HG02852 (cell line): ENCODE measurements at regions not wholly inside any gene's neighbourhood (a gene's known extent, or its start where the extent isn't known, plus 50 kb on each side); places are given as distances from the start of the nearest gene placed in this dataset.

Experiments
- ATAC-seq: cut with Tn5 transposase; IDR thresholded peaks from one replicate; pipeline ENCODE4 v1.9.1; 2021; ENCODE audit warnings: mild to moderate bottlenecking, moderate library complexity; ENCODE audit not compliant: unreplicated experiment

DNA sequence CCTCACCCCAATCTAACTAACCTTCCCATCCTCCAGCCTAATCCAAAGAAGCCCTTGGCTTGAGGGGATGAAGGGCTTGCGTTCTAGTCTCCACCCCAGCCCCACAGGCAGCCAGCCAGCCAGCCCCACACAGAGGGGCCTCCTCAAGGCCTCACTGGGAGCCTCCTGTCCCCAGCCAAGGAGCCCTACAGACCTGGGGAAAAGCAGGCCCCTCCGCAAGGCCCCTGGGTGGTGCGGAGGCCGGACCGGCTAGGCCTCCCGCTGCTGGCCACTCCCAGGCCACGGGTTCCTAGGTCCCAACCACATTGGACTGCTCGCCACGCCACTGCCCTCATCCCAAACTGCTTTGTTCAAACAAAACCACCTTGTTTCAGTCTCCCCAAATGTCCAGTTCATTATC, 78.0 kb downstream of the ZIC5 start:
- no peak for ATAC-seq

DNA sequence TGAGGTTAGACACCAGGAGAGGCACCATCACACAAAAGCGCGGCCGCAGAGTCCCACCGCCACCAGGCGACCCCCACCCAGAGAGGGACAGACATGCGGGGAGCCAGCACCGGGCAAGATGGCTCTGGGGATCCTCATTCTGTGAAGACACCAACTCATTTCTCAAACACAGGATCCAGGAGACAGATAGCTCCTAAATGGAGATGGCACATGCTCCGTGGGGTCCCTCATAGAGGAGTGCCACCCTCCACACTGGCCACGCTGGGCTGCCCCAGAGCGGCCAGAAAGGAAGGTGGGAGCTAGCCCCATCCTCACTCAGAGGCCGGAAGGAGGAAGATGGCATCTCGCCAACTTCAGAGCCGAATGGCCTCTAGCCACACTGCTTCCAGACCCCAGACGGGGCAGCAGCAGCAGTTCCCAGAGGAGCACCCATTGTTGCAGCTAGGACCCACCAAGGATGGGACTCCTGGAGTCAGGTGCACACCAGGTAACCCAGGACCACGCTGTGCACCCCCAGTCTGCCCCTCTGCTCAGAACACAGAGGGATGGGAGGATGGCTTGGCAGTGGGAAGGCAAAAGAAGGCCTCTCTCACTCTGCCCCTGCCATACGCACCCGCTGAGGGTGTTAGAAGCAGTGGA, 78.6 kb downstream of the ZIC5 start:
- no peak for ATAC-seq

DNA sequence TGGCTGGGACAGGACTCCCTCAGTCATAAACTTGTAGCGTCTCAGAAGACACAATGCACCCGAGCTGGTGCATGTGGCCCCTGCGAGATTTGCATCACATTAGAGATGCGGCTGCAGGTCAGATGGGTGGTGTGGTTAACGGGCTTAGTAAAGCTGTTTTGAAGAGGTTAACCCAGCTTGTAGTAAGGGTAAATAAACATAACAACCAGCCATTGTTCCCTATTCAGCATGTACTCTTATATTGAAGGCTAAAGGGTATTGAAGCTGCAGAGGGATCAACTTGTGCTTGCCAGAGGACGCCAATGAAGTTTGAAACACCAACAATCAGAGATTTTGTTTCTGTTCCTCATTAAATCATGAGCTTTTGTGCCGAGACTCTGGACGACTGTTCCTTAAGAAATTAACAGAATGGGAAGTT, 79.4 kb downstream of the ZIC5 start:
- ATAC-seq: no peak

DNA sequence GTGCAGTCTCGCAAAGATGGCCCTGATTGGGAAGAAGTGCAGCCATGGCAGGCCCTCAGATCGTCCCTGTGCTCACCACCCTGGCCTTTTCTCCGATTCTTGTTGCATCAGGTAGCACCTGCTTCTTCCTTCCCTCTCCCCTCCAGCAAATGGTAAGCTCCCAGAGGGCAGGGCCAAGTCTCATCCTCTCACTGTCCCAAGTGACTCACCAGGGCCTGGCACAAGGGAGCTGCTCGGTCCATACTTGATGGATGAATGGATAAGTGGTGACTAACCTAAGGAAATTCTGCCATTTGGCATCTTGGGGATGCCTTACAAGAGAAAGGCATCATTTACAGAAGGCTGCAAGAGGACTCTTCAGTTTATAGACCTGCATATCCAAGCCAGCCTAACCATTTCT, 84.9 kb downstream of the ZIC5 start:
- ATAC-seq: no peak

DNA sequence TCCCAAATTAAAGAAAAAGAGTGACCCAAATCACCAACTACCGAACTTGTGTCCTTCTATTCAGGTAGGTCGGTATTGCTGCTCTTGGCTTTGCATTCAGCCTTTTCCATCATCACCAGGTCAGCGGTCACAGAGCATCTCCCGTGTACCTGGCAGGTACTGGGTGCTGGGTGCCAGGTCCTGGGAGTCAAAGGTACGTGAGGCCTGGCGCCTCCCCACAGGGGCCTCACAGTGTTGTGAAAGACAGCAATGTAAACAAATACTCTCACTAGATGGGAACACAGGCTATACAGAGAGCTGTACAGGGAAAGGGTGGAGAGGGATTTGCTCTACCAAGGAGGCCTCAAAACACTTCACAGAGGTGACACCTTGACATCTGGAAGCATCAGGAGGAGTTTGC, 86.7 kb downstream of the ZIC5 start:
- ATAC-seq: no peak

DNA sequence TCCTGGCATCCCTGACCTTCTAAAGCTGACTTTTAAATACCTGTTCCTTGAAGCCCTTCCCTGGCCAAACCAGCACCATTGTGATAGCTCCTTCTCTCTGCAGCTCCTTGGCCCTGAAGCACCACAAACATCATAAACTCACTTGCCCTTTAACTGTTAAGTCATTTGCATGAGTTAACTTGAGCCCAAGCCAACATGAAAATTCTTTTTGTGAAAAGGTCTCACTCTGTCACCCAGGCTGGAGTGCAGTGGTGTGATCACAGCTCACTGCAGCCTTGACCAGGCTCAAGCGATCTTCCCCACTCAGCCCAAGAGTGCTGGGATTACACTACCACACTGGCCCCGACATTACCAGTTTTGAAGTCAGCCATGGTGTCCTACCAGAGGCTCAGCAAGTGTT, 87.8 kb downstream of the ZIC5 start:
- no peak for ATAC-seq

DNA sequence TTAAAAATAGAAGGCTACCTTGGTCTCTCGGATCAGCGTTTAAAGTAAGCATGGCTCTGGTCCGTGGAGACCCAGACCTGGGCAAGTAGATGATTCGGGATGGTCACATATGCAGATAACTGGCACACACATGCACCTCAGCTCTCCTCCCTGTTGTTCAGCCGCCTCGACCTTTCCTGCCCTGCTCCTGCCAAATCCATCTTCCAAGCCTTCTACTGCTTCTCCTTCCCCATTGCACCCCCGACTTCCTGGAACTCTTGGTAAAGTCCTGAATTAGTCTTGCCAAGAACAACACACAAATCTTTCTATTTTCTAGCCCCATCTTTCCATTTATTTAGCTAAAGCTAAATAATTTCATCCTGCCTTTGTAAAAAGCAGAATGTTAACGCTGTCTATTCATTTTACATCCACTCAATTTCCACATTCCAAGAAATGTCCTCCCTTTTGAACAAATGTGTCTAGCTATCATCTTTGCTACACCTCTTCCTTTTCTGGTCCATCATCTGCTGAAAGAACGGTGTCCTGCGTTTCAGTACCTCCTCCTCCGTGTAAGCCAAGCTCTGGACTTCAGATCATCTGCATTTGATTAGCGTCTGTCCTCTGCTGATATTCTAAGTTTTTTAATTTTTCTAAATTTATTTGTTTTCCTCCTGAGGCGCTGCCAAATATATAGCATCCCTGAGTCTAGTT, 92.5 kb downstream of the ZIC5 start:
- no peak for ATAC-seq

DNA sequence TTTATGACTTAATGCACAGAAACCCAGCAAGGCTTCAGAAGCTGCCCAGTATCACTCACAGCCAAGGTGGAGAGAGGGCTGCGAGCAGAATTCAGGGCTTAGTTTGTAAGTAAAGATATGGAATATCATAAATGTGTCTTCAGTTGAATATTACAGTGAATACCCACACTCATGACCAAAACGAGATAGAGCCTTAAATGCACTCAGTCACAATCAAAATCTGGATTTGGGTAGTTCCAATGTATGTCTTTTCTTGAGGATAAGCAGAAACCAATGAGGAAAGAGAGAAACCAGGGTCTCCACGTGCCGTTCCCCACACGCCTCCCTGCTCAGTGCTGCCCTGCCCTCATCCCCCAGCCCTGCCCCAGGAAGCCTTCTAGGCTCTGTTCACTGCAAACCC, 94.9 kb downstream of the ZIC5 start:
- ATAC-seq: no peak

DNA sequence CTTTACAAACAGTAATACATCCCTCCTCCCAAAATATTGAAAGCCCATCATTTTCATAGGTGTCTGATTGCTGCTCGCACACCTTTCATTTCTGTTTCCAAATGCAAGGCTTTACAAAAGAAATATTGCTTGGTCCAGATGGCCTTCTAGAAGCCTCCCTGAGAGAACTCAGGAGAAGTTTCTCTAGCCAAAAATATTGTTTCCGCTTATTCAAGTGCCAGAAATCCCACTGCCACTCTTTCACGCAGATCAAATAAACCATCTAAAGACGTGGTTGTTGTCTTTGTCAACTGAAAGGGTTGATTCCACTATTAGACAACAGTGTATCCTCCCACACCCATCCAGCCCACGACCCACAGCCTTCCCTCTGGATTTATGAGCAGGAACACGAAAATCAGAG, 96.2 kb downstream of the ZIC5 start:
- ATAC-seq: no peak

DNA sequence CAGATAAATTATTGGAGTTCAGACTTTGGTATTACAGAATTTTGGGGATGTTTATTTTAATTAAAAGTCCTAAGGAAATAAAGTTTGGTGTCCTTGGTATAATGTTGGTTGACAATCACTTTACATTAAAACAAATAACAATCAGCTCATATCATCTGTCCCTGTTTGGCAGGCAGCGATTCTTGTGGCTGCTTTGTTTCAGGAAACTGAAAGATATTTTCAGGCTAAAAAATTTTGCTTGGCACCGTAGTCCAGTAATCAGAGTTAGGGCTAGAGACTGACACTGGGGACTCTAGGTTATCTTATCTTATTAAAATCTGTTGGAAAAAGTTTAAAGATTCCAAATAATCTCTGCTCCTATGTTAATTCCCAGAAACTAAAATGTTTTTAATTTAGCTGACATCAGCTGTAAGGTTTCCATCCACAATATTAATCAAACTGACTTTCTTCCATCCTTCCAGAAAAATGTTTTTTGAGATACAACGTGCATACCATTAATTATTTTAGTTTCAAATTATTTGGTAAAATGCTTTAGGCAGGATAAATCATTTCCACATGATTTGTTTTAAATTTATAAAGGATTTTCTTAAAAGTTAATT, 97.6 kb downstream of the ZIC5 start:
- no peak for ATAC-seq

DNA sequence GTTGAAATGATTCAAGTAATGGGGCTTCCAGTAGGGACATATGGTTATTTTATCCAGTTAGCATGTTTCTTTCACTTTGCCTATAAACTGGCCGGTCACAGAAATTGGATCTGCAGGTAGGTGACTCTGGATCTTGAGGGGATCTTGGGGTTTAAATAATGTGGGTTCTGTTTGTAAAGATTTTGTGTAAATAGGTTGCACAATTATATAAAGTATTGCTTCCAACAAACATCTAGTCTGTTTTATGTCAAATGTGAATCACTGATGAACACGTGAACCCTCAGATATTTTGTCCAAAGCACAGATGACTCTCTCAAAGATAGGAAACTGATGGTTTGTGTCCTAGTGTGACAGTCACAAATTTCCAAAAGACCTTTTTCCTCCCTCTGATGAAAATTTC, 98.4 kb downstream of the ZIC5 start:
- ATAC-seq: no peak

DNA sequence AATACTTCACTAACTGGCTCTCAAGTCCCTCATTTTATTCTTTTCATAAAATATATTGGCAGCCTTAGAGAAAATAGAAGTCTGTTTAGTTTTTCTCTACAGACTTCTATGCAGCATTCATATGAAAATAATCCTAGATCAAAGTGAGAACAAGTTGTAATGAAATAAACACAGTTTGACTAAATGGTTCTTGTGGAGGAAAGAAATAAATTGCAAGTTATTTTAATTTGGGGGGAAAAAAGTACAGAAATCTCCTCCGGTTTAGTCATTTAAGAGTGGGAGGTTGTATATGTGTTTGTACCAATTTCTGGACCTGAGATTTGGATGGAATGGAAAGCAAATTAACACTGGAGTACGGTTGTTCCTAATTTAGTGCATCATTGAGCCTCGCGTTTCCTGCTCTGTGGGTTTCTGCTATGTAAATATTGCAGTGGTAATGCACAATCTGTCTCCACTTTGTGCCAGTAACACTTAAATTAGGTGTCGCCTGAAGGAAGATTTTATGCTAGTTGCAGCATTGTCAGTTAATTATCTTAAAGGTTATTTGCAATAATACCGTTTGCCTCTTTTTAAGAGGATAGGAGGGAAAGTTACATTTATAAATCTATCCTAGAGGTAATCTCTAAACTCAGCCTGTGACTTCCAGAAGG, 100.2 kb downstream of the ZIC5 start:
- no peak for ATAC-seq

DNA sequence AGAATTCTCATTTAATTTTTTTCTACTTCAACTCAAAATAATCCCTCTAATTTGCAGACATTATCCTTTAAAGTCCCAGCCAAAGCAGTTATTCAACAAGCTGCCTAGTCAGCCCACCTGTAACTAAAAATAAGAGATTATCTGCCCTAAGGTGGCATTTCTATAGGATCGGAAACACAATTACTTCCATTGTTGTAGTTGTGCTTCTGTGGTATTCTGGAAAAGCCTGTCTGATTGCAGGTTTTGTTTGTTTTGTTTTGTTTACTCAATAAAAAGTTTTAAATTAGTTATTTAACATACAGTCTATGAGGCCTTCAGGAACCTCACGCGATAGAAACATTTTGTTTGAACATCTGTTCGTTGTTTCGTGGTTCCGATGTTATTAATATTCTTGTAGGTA, 101.0 kb downstream of the ZIC5 start:
- no peak for ATAC-seq

DNA sequence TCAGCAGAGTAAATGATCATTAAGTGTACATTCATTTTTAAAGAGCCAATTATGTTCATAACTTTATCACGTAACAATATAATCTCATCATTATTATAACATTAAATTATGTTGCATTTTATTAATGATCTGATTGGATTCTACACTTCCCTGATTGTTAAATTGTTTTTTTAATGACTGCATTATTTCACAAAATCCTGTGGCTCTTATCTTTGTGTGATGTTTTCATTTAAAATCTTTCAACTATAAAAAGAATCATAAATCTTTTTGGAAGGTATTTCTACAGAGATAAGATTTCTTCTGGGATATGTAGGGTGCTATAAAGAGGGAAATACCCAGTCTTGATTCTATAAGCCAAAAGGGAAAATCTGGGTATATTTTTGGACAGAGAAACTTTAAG, 101.7 kb downstream of the ZIC5 start:
- no peak for ATAC-seq

DNA sequence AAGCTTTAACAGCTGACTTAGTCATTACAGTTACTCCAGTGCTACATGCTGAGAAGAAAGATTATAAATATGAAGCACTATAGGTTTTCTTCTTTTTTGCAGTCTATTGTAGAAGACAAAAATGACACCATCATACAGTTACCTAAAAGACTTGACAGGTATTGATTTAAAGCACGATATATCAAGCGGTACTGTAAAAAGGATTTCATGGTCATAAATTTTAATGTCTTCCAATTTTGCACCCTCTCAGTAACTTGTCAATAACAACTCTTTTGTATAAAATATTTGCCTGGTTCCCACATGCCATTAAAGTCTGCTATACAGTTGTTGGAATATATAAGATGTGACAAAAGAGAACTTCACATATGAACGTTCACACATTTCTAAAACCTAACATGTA, 102.8 kb downstream of the ZIC5 start:
- no peak for ATAC-seq

DNA sequence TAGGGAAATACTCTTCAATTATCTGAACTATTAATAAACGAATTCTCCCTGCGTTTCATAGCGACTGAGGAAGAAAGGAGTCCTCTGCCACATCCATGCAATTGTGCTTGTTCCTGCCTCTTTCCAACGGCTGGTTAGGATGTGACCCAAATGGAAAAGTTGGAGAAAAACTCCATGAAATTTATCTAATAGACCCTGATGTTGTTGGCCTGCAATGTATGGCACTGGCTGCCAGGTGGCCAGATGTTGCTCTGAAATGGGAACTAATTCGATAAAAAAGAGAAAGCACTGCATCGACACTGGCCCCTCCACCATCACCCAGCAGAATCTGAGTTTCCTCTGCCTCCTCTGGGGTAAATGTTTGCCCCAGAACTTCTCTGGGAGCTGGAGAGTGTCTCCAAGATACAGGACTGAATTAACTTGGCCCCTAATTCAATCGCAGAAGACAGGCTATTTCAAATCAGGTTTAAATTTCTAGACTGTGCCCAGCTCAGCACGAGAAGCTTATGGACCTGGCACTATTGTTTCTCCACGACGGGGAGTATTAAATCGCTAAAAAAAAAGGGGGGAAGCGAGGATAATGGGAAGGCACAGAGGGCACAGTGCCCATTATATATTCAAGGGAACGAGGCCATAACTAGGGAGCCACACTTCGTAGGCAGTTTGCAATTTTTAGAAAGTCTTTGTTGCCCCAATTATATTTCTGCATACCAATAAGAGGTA, 103.9 kb downstream of the ZIC5 start:
- ATAC-seq: no peak

DNA sequence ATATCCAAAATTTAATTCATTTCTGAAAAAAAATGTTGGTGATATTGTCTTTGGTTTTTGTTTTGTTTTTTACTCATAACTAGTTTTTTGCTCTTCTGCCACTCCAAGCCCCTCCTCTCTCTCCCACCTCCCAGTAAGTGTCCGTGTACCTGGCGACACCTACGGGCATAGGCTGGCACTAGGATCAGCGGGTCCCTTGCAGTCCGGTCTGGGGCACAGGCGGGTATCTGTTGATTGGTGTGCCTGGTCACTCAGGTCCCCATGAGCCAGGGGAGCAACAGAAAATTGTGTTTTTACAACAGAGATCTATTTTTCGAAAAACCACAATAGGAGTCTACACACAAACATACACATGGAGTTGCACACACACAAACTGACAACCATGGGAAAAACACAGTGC, 104.8 kb downstream of the ZIC5 start:
- no peak for ATAC-seq

DNA sequence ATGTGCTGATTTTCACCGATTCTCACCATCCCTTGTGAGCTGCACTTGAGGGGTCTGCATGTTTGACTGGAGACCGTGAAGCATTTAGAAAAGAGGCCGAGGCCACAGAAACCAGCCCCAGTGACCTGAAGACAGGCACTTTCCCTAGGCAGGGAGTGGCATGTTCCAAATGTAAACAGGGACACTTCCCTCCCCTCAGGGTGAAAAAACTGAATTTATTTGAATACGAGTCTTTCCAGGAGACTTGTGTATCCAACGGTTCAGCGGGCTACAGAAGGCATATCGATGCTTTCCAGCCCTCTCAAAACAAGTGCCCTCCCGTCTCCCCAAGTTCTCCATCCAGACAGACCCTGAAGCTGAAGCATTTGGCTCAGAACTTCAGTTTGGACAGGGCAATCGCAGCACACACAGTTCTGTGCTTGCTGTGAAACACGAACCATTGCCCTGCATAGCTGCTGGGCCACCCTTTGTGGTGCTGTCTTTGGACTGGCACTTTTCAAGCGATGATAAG, 106.1 kb downstream of the ZIC5 start:
- ATAC-seq: no peak

DNA sequence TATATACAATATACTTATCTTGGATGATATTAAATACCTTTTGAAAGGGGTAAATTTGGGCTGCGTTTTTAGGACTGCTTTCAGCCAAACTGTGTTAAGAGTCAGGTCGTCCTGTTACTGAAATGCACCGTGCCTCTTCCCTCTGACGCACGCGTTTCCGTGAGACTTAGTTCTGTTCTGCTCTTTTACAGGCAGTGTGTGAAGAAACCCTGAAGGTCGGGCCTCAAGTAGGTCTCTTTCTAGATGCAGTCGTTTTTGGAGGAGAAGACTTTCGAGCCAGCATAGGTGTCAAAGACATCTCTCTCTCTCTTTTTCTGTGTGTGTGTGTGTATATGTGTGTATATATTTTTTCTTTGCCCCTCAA, 107.0 kb downstream of the ZIC5 start:
- ATAC-seq: no peak

DNA sequence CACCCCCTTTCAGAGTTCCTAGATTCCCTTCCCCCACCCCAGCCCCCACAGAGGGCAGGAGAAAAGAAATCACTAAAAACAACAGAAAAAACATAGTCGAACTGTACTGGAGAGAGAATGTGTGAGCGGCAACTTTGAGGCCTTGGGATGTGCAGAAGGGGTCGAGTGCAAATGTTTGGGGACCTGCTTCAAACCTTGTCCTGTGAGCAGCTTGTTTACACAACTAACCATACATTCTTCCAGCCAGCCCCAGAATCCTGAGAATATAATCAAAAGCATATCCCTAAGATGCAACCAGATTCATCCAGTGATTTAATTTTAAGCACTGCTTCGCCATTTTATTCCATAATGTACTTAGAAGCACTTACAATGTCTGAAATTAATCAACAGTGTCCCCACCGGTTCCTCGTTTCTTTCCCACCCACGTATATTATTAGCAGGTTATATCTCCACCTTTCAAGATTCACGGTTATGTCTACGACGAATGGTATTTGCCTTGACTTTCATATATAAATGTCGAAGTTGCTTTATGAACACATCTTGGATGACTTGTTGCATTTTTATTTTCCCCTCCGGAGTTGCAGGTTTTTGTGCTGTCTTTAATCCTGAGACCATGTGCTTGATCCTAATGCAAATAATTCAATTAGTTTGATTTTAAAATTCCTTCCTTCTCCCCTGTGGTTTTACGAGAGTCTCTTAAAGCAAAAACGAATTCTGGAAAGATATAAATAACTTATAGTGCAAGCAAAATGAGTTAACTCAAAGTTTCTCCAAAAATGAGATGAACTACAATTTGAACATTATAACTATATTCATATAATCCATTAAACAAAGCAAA, 107.6 kb downstream of the ZIC5 start:
- ATAC-seq: no peak
